ENCODE measurements at regions not wholly inside any gene's neighbourhood (a gene's known extent, or its start where the extent isn't known, plus 50 kb on each side); places are given as distances from the start of the nearest gene placed in this dataset.

- TF ChIP-seq CTCF (IDR thresholded peaks at IDR 0.05; ENCODE audit: low read length) (no peak), EZH2 (IDR thresholded peaks at IDR 0.05; ENCODE audit: borderline replicate concordance, low read length) (no peak)
Observed at GRCh38 chr5:57979671-57980070, 480.2 kb downstream of the PLK2 start.
